Transverse colon (tissue), 4 donors: ENCODE measurements at regions not wholly inside any gene's neighbourhood (a gene's known extent, or its start where the extent isn't known, plus 50 kb on each side); places are given as distances from the start of the nearest gene placed in this dataset.

Experiments
- EP300 ChIP-seq: sonication (generic); formaldehyde crosslinking; IDR thresholded peaks from one replicate; pipeline ENCODE4 v1.6.1; 2017; ENCODE audit warnings: antibody characterized with exemption, low read depth
- POLR2A ChIP-seq: fragments of 450-650 bp; IDR thresholded peaks from one replicate; pipeline ENCODE4 v1.6.1; 2016; ENCODE audit warnings: antibody characterized with exemption, mild to moderate bottlenecking, moderate library complexity
- POLR2AphosphoS5 ChIP-seq, 3 donors: sonication (generic); formaldehyde crosslinking; IDR thresholded peaks; one replicate each; pipeline ENCODE4 v1.6.1; 2016; ENCODE audit warnings: antibody characterized with exemption in 3 of 3
- TF ChIP-seq, protein P1 (sequence below), 5 experiments: fragments of 200-600 bp in 3 of 5; fragments of 450-650 bp in 2 of 5; sonication (generic) in 3 of 5; IDR thresholded peaks; 1 replicate in 2 of 5; 2 replicates in 3 of 5; pipeline ENCODE4 v1.5.1; 2016 to 2017; ENCODE audit warnings: antibody characterized with exemption in 5 of 5, inconsistent platforms in 3 of 5, mild to moderate bottlenecking in 2 of 5, moderate library complexity in 1 of 5

DNA sequence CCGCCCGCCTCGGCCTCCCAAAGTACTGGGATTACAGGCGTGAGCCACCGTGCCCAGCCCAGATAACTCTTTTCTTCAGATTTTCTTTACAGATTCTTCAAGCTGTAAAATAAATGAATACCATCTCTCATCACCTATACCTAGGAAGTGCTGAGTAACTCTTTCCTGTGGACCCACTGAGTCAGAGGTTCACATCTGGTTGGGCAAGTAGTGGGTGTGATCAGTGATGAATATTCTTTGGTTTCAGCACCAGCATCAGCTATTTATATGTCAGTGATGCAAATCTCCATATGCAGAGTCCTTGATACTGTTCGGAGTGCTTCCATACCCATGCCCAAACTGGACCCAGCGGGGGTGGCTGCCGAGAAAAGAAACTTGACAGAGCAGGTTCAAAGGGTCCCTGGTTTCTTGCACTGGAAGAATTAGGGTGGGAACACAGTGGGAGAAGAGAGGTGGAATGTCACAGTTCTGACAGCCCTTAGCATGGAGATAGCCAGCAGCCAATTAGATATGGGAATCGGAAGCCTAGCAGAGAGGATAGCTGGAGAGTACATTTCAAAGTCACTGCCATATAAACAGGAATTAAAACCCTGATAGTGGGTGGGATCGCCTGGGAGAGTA lies 64.9 kb upstream of the DDR1 start:
- TF ChIP-seq EP300: no peak
- TF ChIP-seq, protein P1, sequence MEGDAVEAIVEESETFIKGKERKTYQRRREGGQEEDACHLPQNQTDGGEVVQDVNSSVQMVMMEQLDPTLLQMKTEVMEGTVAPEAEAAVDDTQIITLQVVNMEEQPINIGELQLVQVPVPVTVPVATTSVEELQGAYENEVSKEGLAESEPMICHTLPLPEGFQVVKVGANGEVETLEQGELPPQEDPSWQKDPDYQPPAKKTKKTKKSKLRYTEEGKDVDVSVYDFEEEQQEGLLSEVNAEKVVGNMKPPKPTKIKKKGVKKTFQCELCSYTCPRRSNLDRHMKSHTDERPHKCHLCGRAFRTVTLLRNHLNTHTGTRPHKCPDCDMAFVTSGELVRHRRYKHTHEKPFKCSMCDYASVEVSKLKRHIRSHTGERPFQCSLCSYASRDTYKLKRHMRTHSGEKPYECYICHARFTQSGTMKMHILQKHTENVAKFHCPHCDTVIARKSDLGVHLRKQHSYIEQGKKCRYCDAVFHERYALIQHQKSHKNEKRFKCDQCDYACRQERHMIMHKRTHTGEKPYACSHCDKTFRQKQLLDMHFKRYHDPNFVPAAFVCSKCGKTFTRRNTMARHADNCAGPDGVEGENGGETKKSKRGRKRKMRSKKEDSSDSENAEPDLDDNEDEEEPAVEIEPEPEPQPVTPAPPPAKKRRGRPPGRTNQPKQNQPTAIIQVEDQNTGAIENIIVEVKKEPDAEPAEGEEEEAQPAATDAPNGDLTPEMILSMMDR (IDR thresholded peaks at IDR 0.05): no peak
- TF ChIP-seq POLR2A: no peak
- no peak for TF ChIP-seq POLR2AphosphoS5 (IDR thresholded peaks at IDR 0.05)
